DMS53 (cell line): ENCODE measurements at regions not wholly inside any gene's neighbourhood (a gene's known extent, or its start where the extent isn't known, plus 50 kb on each side); places are given as distances from the start of the nearest gene placed in this dataset.
A peak's percentile ranks its signal among the peaks of the same experiment; 100 is the strongest.

Source experiments
- DNase-seq: peaks from one replicate; lab custom pipeline; 2025; lab: John Stamatoyannopoulos, UW

DNA sequence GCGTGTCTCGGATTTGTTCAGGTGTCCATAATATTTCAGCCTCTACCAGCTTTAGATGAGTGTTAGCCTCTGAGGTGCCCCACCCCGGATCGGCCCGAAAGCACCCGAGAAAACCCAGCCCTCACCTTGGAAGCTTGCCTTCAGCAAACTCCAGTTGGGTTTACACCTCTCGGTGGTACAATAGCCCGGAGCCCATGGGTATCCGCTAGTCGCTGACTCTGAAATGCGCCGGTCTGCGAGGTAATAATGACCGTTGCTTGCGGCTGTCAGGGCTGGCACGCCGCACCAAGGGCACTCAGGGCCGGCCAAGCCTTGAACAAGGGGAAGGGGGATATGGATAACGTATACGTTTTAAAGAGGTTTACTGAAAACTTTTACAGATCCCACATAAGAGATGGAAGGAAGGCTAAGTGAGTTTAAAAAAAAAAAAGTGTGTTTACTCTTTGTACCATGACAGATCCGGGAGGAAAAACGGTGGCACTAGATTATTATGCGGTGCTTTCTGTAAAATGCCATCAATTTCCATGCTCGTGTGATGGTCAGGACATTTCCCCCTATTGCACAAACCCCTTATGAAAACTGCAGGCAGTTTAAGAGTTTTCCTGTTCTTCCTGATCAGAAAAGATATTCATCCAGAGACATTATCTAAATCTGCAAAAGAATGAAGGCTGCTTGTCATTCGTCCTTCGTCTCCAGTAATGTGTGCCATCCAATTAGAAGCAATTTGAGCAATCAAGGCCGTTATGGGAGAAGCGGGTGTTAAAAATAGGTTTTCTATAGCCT, 124.2 kb downstream of the TMEM161B start:
- no peak for DNase-seq

DNA sequence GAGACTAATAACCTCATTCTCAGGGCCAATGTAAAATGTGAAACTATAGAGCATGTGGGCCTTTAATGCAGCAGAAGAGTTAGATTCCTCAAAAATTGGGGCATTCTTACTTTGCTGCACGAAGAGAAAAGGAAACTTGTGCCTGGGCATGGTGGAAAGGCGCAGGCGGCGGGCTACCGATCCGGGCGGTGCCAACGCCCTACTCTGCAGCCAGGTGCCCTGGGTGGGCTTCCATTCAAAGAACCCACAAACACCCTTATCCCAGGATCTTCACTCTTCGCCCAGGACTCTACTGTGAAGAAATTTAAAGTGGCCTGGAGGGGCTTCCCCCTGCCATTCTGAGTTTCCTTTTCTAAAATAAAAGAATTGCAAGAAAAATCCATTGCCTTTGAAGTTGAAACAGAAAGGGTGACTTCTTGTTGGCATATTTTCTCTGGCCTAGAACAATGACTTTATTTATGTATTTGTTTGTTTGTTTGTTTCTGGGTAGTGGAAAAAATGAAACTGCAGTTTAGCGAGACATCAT, 124.9 kb downstream of the TMEM161B start:
- DNase-seq: no peak

DNA sequence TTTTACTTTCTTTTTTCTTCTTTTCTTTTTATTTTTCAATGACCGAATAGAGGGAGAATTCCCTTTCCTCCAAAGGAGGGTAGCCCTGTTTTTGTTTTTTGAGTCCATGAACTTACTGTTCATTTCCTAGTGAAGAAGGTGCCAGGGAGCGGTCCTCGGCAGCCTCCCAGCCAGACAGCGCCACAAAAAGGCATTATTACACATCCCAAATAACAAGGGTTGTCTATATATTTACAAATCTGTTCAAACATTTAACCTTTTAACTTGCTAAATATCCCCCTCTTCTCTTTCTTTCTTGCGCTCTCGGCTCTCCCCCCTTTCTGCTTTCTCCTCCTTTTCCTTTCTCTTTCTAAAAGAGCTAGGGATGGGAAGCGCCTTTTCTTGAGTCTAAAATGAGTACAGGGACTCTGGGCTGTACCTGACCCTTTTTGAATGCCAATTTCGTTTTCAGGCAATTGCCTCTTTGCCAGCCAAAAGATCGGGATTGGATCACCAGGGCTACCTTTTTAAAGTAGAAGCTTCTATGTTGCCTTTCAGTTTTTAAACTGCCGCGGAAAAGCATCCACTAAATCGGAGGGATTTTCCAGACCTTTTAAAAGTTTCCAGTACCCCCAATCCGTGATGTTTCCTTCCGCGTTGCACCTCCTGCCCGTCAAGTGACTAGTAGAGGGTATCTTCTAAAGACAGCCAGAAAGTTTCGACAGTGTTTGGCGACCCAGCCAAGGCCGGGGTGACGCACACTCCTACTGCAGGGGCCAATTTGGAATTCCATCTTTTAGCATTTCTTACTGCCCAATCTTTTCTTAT, 125.6 kb downstream of the TMEM161B start:
- DNase-seq: no peak

DNA sequence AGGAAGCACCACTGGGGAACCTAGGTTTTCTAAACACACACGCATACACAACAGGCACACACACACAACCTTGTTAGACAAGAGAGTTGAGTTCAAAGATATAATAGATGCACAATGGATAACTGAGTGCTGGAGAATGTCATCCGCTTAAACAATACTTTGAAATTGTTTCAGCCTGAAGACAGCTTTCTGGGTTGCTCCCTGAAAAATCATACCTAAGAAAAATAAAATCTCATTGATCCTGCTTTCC, 126.1 kb downstream of the TMEM161B start:
- no peak for DNase-seq

DNA sequence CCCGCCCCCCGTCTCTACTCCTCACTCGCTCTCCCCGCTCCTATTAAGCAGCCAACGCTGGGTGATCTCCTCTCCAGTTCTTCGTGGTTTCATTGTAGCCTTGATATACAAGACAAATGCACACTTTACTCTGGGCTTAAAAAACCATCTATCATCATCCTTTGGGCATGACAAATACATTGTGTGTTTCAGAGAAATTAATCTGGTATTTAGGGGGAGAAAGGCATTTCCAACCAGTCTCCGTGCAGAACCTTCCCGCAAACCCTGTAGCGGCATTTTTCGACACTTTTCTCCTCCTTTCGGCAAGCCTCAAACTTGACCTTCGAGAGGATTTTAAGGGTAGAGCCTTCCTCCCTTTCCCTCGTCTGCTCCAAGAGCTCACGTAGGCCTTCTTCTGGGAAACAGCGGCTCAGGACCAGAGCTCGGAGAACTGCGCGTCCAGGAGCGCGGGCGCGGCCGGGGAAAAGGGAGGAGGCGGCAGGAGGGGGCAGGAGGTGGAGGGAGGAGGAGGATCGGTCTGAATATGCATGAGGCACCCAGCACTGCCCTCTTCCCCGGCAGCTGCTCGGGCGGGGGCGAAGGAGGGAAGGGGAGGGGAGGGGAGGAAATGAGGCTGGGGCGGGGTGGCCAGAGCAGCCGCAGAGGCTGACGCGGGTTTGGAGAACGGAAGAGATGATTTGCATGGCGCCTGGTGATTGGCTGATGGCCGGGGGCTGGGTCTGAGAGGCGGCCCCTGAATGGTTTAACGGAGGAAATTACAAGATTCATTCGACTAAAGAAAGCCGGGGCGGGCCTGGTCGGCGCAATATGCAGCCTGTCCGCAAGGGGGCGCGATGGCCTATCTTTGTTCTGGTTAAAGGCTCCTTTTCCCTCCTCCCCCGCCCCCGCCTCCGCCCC, 127.5 kb downstream of the TMEM161B start:
- peak; percentile 99 for DNase-seq

DNA sequence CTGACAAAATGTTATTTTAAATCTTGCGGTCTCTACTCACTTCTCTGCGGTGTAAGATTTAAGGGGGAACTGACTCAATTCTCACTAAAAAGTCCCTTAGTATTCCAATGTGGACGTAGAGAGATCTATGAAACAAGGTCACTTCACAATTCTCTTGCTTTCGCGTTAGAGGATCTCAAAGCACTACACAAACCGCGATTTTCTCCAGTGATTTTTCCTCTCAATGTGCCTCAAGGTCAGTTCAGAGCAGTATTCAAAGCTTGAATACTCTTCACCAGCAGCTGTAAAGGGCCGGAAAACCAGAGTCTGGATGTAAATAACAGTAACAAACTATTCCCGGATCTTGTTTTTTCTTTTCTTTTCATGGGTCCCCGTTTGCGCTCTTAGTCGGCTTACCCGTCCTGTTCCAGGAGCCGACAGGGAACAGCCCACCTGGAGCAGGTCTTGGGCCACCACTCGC, 128.2 kb downstream of the TMEM161B start:
- DNase-seq: no peak

DNA sequence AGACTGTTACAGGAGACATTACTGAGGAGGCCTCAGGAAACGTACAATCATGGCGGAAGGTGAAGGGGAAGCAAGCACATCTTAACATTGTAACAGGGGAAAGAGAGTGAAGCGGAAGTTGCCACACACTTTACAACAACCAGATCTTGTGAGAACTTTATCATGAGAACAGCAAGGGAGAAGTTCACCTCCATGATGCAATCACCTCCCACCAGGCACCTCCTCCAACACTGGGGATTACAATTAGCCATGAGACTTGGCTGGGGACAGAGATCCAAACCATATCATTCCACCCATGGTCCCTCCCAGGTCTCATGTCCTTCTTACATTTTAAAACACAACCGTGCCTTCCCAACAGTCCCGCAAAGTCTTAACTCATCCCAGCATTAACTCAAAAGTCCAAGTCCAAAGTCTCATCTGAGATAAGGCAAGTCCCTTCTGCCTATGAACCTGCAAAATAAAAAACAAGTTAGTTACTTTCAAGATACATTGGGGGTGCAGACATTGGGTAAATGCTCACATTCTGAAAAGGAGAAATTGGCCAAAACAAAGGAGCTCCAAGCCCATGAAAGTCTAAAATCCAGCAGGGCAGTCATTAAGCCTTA, 138.3 kb downstream of the TMEM161B start:
- no peak for DNase-seq

DNA sequence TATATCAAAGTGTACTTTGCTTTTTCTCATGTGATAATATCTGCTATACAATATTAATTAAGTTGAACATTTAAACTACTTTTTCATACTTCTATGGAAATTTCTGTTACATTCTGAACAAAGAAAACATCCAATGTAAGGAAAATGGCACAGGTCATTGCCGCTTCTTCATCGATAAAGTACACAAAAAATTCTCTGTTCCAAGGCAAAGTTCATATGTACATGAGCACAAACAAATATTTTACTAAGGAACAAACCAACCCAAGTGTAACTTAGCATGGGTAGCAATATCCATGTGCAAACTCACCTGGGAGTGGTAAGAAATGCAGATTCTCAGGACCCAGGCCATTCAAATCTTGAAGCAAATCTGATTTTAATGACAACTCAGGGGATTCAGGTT, 139.8 kb downstream of the TMEM161B start:
- no peak for DNase-seq

DNA sequence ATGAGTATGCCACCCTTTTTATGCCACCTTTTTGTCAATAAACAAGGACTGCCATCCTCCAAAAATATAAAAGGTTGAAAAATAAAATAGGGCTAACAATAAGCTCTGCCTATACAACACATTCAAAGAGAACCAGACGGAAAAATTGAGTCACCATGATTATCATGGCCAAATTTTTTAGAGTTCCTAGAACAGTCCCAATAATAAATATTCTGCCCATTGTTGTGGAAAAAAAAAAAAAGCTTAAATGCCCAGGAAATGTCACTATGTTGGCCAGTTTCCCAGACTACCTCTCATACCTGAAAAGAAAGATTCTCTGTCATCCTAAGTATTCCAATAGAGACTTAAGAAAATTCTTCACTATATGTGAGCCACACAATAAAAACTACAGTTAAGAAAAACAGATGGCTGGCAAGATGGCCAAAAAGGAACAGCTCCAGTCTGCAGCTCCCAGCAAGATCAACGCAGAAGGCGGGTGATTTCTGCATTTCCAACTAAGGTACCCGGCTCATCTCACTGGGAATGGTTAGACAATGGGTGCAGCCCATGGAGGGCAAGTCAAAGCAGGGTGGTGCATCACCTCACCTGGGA, 149.0 kb downstream of the TMEM161B start:
- no peak for DNase-seq

DNA sequence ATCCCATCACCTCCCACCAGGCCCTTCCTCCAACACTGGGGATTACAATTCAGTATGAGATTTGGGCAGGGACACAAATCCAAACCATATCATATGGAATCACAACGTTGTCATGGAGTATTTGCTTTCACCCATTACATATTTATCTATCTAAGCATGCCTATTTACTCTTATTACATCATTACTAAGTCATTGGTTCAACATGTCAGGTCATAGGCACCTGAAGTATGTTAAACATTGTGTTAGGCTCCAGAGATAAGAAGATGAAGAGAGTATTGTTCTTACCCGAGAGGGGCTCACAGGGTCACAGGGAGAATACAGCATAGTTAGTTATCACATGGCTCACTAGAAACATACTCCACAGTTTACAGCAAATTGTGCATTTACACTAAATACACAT, 150.5 kb downstream of the TMEM161B start:
- peak; percentile 61 for DNase-seq

DNA sequence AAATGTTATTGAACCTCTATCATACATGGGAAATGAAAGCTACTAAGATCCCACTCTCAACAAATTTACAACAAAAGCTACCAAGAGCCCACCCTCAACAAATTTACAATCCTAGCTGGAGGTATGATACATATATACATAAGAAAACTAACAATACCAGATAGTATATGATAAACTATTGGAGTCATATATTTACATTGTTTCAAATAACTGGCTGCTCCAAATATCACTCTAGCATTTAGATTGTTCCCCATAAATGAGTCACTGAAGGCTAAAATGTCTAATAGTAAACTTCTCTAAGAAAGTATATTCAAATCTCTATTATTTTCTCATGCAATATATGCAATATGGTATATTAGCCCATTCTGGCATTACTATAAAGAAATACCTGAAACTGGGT, 151.1 kb downstream of the TMEM161B start:
- DNase-seq: no peak

DNA sequence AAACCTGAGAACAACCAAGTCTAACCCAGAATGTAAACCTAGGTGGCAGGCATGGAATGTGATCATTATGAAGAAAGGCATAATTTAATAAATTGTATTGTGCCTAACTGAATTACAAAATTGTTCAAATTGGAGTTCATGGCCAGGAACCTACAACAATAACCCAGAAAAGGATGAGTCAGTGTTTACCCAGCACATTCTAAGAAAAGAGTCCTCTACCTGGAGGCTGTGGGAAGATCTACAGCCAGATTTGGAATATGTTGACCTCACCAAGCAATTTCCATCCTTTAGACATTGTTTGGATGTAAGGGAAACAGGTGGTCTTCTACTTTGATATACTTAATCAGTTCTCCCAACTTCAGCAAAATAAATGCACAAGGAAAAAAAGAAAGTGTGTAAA, 152.2 kb downstream of the TMEM161B start:
- DNase-seq: no peak

DNA sequence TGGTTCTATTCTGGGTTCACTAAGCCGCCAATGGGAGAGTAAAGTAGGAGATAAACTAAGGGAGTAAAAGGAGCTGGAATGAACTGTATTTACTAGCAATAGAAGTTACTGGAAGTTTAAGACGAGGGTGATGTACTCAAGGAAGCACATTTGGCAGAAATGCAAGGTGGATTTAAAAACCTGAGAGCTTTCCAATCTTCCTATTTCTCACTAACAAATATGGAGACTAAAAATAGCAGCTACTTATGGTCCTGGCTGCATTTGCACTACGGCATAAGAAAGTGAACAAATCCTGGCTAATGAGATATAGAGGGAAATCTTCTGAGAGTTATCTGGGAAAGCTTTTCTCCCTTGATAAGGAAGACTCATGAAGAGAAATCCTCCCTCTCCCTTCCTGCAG, 153.4 kb downstream of the TMEM161B start:
- no peak for DNase-seq

DNA sequence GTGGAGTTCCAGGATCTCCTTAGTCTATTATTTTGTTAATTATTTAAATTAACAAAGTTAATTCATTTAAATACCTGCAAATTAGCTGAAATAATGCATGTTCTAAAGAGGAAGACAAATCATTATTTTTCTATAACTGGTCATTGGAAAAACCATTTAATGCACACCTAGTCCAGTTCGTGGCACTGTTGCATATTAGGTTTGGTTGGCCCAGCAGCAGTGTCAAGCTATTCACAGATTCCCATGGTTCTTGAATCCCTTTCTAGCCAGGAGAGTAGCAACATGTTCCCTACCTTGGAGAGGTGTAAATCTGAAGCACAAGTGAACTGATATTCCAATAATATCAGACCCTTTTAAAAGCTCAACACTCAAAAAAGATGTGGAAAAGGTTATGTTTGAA, 155.2 kb downstream of the TMEM161B start:
- no peak for DNase-seq

DNA sequence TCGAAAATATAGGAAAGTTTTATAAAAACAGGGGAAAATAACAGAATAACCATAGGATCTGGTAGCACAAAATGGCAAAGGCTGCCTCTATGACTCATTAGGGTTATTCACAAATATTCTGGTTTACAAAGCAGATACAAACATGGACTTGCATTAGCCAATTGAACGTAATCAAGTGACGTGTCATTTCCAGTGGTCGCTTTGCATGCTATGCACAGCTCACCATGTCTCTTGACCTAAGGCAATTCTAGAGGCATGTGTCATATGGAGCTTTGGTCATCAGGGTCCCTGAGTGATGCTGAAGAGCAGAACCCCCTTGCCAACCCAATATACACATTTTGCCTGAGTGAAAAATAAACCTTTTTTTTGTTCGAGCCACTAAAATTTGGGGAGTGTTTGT, 158.8 kb downstream of the TMEM161B start:
- no peak for DNase-seq

DNA sequence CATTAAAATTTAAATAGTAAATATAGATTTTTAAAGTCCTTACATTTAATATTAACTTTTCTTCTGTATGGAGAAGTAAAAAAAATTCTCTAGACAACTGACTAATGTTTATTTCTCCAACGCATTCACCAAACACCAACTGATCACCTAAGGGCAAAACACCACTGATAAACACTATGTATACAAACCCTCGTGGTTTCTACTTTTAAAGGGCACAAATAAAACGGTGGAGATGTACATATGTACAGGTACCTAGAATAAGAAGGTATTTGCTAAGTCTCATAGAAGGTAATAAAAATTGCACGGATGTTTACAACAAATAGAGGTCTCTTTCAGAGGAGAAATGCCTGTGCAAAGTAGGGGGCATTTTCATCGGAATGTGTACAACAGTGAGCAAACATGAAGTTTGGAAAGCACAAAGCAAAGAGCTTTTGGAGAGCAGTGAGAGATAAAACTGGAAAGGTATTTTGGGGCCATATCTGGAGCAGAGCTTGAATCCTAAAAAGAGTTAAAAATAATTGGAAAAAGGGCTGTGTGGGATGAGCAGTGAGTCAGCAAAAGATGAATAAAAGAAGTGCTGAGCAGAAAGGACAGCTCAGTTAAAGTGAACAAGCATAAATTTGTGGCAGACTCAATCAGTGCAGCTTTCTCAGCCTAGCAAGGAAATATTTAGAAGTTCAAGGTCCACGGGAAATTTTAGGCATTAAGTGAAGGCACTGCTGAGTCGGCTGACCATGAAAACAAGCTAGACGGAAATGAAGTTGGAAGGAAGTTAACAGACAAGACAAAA, 160.0 kb downstream of the TMEM161B start:
- no peak for DNase-seq

DNA sequence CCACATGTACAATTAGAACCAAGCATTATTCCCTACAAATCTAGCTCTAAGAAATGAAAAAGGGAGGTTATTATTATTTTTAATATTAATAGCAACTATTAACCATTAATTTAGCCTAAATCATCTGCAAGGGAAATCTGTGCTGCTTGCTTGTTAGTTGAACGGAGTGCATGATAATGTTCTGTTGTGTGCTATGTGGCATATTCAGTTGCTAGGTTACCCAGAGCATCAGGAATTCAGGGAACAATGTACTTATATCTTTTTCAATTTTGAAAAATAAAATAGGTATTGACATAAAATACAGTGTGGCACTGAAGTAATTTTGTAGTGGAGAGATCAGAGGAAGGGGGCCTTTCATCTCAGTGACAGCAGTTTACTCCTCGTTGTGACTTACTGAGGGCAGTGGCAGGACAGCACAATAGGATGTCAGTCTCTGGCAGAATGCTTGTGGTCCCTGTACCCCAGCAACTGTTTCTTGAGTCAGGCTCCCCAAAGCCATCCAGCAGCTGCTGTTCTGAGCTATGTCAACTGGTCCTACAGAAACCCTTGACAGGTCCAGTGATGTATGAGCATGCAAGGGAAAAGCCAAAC, 173.6 kb downstream of the TMEM161B start:
- no peak for DNase-seq

DNA sequence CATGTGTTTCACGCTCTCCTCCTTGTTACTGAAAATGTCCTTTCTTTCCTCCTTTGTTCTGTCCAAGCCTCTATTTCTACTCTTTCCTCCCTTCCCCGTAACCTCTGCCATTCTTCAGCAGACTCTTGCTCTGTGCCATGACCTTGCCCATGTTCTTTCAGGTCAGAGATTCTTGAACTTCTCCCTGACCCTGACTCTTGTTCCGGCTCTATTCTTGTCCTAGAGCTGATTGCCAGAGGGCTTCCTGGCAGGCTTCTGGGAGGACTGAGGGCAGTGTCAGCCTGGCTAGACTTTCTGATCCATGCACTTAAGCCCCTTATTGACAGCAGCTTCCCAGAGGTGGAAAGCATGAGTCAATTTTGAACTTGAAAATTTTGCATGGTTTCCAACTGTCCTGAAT, 174.2 kb downstream of the TMEM161B start:
- DNase-seq: no peak

DNA sequence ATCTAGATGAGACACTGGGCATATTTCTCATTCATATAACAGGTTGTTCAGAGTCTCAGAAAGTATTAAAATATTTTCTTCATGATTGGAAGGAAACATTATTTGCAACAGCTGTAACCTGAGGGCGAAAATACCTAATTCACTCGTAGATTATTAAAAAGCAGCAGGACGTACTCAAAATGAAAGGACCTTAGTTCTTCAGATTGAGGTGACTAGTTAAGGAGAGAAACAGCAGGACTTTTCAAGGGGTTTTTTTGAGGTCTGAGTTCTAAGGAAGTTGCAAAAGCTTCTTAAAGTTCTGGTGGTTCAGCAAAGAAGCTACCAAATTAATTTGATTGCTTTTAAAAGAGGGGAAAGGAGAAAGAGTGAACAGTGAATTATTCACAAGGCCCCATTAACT, 174.9 kb downstream of the TMEM161B start:
- DNase-seq: no peak

DNA sequence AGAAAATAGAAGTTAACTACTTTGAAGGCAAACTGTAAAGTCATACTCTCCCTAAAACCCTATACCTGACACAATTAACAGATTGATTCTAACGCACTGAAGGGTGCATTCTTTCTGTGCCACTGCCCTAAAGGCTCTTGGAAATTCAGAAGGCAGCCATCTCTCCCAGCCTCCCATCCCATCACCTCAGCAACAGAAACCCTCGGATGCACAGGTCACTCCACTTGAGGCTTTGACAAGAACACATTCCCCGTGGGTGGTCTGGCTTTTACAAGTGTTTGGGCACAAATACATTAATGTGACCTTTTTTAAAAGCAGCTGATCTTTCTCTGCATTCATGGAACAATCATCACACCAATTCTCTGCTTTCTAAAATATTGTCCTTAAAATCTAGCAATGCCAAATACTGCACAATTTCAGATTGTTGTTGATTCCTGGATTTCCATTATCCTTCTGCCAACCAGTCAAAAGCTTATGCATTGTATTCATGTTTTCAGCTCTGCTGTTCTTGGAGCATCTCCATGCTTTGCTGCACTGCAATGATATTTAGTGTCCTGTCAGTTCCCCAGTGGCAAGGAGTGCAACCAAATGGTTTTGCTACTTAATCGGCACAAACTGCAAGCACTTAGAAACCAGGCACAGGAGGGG, 175.6 kb downstream of the TMEM161B start:
- DNase-seq: no peak
